WERI-Rb-1 (cell line): ENCODE measurements at regions not wholly inside any gene's neighbourhood (a gene's known extent, or its start where the extent isn't known, plus 50 kb on each side); places are given as distances from the start of the nearest gene placed in this dataset.

Experiments
- DNase-seq: peaks from one replicate; pipeline ENCODE4 v3.0.0-alpha.2; 2020
- H3K27ac ChIP-seq: fragments of 250-450 bp; sonication (Bioruptor Pico); 2 replicates; pipeline ENCODE4 v1.5.1; 2020; ENCODE audit warnings: mild to moderate bottlenecking, moderate library complexity
- H3K27me3 ChIP-seq: fragments of 250-450 bp; sonication (Bioruptor Pico); 2 replicates; pipeline ENCODE4 v1.5.1; 2021; ENCODE audit warnings: mild to moderate bottlenecking, low read depth, moderate library complexity; ENCODE audit not compliant: insufficient read depth, severe bottlenecking
- H3K36me3 ChIP-seq: fragments of 250-450 bp; sonication (Bioruptor Pico); 2 replicates; pipeline ENCODE4 v1.5.1; 2020; ENCODE audit warnings: mild to moderate bottlenecking, moderate library complexity
- H3K4me3 ChIP-seq: 2 replicates; pipeline ENCODE4 v1.5.1; 2011; ENCODE audit warnings: low read depth, mild to moderate bottlenecking, control low read depth, low read length
- H3K9me3 ChIP-seq: fragments of 250-450 bp; sonication (Bioruptor Pico); 2 replicates; pipeline ENCODE4 v1.5.1; 2021; ENCODE audit warnings: mild to moderate bottlenecking, moderate library complexity; ENCODE audit not compliant: severe bottlenecking
- CTCF ChIP-seq: IDR thresholded peaks from 2 replicates; pipeline ENCODE4 v1.5.1; 2011; ENCODE audit warnings: low read depth, mild to moderate bottlenecking, control low read depth, inconsistent platforms, low read length

GRCh38 chr5:159571501-159572244 is 241.4 kb upstream of the IL12B start:
- H3K36me3 ChIP-seq = no peaks in the 10 kb centered on the region
- no peaks in the 10 kb centered on the region for H3K27me3 ChIP-seq
- no peak for TF ChIP-seq CTCF
- DNase-seq = no peak
- H3K9me3 ChIP-seq = no peaks in the 10 kb centered on the region
- no peak overlapping the region for H3K4me3 ChIP-seq
- H3K27ac ChIP-seq = no peak overlapping the region

- no peak for DNase-seq
- Histone ChIP-seq H3K9me3 (no peaks in the 10 kb centered on the region), H3K4me3 (no peak overlapping the region), H3K27ac (no peak overlapping the region), H3K27me3 (no peaks in the 10 kb centered on the region), H3K36me3 (no peaks in the 10 kb centered on the region)
- TF ChIP-seq CTCF = no peak
Measured at GRCh38 chr5:159576902-159577301, 246.6 kb upstream of the IL12B start.

- H3K27ac ChIP-seq = no peak overlapping the region
- no peak for DNase-seq
Measured at GRCh38 chr5:159581502-159582249, 251.4 kb upstream of the IL12B start.

GRCh38 chr5:159582756-159583541 is 252.7 kb upstream of the IL12B start:
- no peaks in the 10 kb centered on the region for H3K27me3 ChIP-seq
- no peak for DNase-seq
- no peaks in the 10 kb centered on the region for H3K9me3 ChIP-seq
- TF ChIP-seq CTCF = no peak
- H3K36me3 ChIP-seq = no peaks in the 10 kb centered on the region
- H3K27ac ChIP-seq = no peak overlapping the region
- H3K4me3 ChIP-seq = no peak overlapping the region

More at GRCh38 chr5:159581502-159582249, 251.4 kb upstream of the IL12B start:
- no peak for TF ChIP-seq CTCF
- H3K27me3 ChIP-seq = no peaks in the 10 kb centered on the region
- H3K36me3 ChIP-seq = no peaks in the 10 kb centered on the region
- no peaks in the 10 kb centered on the region for H3K9me3 ChIP-seq
- no peak overlapping the region for H3K4me3 ChIP-seq

GRCh38 chr5:159586921-159587320 is 256.6 kb upstream of the IL12B start:
- no peak for DNase-seq
- no peak for TF ChIP-seq CTCF
- Histone ChIP-seq H3K36me3 (no peaks in the 10 kb centered on the region), H3K9me3 (no peaks in the 10 kb centered on the region), H3K27ac (no peak overlapping the region), H3K4me3 (no peak overlapping the region), H3K27me3 (no peaks in the 10 kb centered on the region)
